Liver (tissue), 8 donors: ENCODE measurements at regions not wholly inside any gene's neighbourhood (a gene's known extent, or its start where the extent isn't known, plus 50 kb on each side); places are given as distances from the start of the nearest gene placed in this dataset.
A peak's percentile ranks its signal among the peaks of the same experiment; 100 is the strongest.

Source experiments
- DNase-seq: peaks from one replicate; pipeline ENCODE4 v3.0.0-alpha.2; 2017; ENCODE audit warnings: low spot score
- H3K27ac ChIP-seq, 2 donors: one replicate each; pipeline ENCODE4 v1.7.0; 2013; ENCODE audit warnings: inconsistent platforms in 2 of 2, low read length in 2 of 2, control low read depth in 1 of 2, low read depth in 1 of 2, mild to moderate bottlenecking in 1 of 2
- H3K27me3 ChIP-seq, 4 donors: one replicate each; pipeline versions ENCODE4 v1.6.1 to v1.7.0; 2013; ENCODE audit warnings: low read length in 3 of 4, inconsistent platforms in 1 of 4, mild to moderate bottlenecking in 1 of 4, moderate library complexity in 1 of 4; ENCODE audit not compliant: control insufficient read depth in 4 of 4, insufficient read depth in 4 of 4
- H3K36me3 ChIP-seq, 4 donors: one replicate each; pipeline versions ENCODE4 v1.6.1 to v1.7.0; 2013; ENCODE audit warnings: low read length in 3 of 4, mild to moderate bottlenecking in 3 of 4, low read depth in 1 of 4, moderate library complexity in 1 of 4; ENCODE audit not compliant: control insufficient read depth in 4 of 4, insufficient read depth in 3 of 4
- H3K4me1 ChIP-seq, 4 donors: one replicate each; pipeline versions ENCODE4 v1.6.1 to v1.7.0; 2013; ENCODE audit warnings: low read length in 3 of 4, mild to moderate bottlenecking in 3 of 4, moderate library complexity in 1 of 4; ENCODE audit not compliant: control insufficient read depth in 4 of 4, insufficient read depth in 4 of 4
- H3K4me3 ChIP-seq, 3 donors: one replicate each; pipeline versions ENCODE4 v1.6.1 to v1.7.0; 2013; ENCODE audit warnings: low read length in 3 of 3, control low read depth in 1 of 3, low read depth in 1 of 3, mild to moderate bottlenecking in 1 of 3
- H3K9ac ChIP-seq, 2 donors: one replicate each; pipeline ENCODE4 v1.7.0; 2013; ENCODE audit warnings: low read length in 2 of 2, mild to moderate bottlenecking in 2 of 2, moderate library complexity in 2 of 2, control low read depth in 1 of 2, low read depth in 1 of 2
- H3K9me3 ChIP-seq, 4 donors: one replicate each; pipeline versions ENCODE4 v1.6.1 to v1.7.0; 2013; ENCODE audit warnings: low read length in 3 of 4; ENCODE audit not compliant: control insufficient read depth in 4 of 4
- ATF3 ChIP-seq: IDR thresholded peaks from 2 replicates; pipeline ENCODE4 v1.6.1; 2016; ENCODE audit warnings: antibody characterized with exemption
- CTCF ChIP-seq: fragments of 150-350 bp; IDR thresholded peaks from 2 replicates; pipeline ENCODE4 v1.5.1; 2017; ENCODE audit warnings: improper control_type of control experiment, low read depth, low read length; ENCODE audit not compliant: missing input control
- FOXA1 ChIP-seq: IDR thresholded peaks from 2 replicates; pipeline ENCODE4 v1.6.1; 2016; ENCODE audit warnings: antibody characterized with exemption
- FOXA2 ChIP-seq: IDR thresholded peaks from 2 replicates; pipeline ENCODE4 v1.6.1; 2016; ENCODE audit warnings: antibody characterized with exemption
- HNF4A ChIP-seq, 2 donors: conservative IDR thresholded peaks; 2 replicates each; pipeline ENCODE4 v1.6.1; 2016; ENCODE audit warnings: antibody characterized with exemption in 2 of 2, mild to moderate bottlenecking in 2 of 2
- JUND ChIP-seq, 2 donors: IDR thresholded peaks; 2 replicates each; pipeline ENCODE4 v1.6.1; 2016; ENCODE audit warnings: antibody characterized with exemption in 2 of 2
- NR2F2 ChIP-seq: IDR thresholded peaks from 2 replicates; pipeline ENCODE4 v1.6.1; 2016; ENCODE audit warnings: antibody characterized with exemption
- RAD21 ChIP-seq, 2 donors: IDR thresholded peaks; 2 replicates each; pipeline ENCODE4 v1.6.1; 2016; ENCODE audit warnings: antibody characterized with exemption in 2 of 2, mild to moderate bottlenecking in 2 of 2
- REST ChIP-seq: IDR thresholded peaks from 2 replicates; pipeline ENCODE4 v1.6.1; 2016; ENCODE audit warnings: antibody characterized with exemption, mild to moderate bottlenecking
- RXRA ChIP-seq, 2 donors: IDR thresholded peaks; 2 replicates each; pipeline ENCODE4 v1.6.1; 2017 to 2018; ENCODE audit warnings: antibody characterized with exemption in 2 of 2, mild to moderate bottlenecking in 1 of 2
- SP1 ChIP-seq: IDR thresholded peaks from 2 replicates; pipeline ENCODE4 v1.6.1; 2018; ENCODE audit warnings: antibody characterized with exemption, mild to moderate bottlenecking
- TAF1 ChIP-seq: conservative IDR thresholded peaks from 2 replicates; pipeline ENCODE4 v1.6.1; 2016; ENCODE audit warnings: antibody characterized with exemption, mild to moderate bottlenecking
- YY1 ChIP-seq: IDR thresholded peaks from 2 replicates; pipeline ENCODE4 v1.6.1; 2016; ENCODE audit warnings: antibody characterized with exemption, mild to moderate bottlenecking
- ZBTB33 ChIP-seq: IDR thresholded peaks from 2 replicates; pipeline ENCODE4 v1.6.1; 2016; ENCODE audit warnings: antibody characterized with exemption
- WGBS: extraction: QIAGEN DNeasy Blood & Tissue Kit; methylation state at CpG from one replicate; pipeline ENCODE4 v1.1.7; 2013; 5-methylcytosine and 5-hydroxymethylcytosine counted together
- TF ChIP-seq, protein P1 (sequence below): IDR thresholded peaks from 2 replicates; pipeline ENCODE4 v1.6.1; 2016; ENCODE audit warnings: antibody characterized with exemption
- donor health status: healthy.
- donor health status: healthy.
- donor health status: healthy.
- donor health status: healthy.
- donor health status: healthy.

DNA sequence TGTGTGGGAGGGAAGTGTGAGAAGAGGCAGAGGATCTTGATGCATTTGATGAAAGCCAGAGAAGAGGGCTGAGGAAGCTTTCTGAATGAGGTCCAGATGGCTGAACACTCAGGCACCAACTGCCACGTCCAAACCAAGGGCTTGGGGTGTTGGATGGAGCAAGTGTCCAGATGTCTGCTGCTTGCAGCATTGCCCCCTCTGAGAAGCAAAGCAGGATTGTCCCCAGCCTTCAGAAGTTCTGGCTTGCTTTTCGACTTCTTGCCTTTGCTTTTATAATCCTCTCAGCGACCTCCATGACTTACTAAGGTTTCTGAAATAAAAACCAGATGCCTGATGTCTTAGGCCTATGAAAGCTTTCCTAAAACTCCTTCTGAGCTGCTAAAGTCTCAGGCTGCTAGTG lies 182.5 kb downstream of the HUNK start:
- 67% methylated on average over 3 of the region's 3 CpGs for WGBS
- no peaks in the 10 kb centered on the region for H3K4me1 ChIP-seq
- H3K4me3 ChIP-seq = no peak overlapping the region
- peaks cover 0 to 4% (median 1%) of the 10 kb centered on the region in 4 donors for H3K27me3 ChIP-seq
- H3K27ac ChIP-seq = no peak overlapping the region
- no peak for TF ChIP-seq NR2F2
- no peak for TF ChIP-seq RAD21 (IDR thresholded peaks at IDR 0.05)
- TF ChIP-seq SP1 = no peak
- TF ChIP-seq, protein P1, sequence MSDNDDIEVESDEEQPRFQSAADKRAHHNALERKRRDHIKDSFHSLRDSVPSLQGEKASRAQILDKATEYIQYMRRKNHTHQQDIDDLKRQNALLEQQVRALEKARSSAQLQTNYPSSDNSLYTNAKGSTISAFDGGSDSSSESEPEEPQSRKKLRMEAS = no peak
- no peak for TF ChIP-seq TAF1
- no peak for TF ChIP-seq ATF3
- no peak for TF ChIP-seq FOXA1
- no peak for TF ChIP-seq JUND (IDR thresholded peaks at IDR 0.05)
- no peak for TF ChIP-seq CTCF
- no peak for TF ChIP-seq REST
- TF ChIP-seq ZBTB33 = no peak
- no peak for TF ChIP-seq YY1
- no peak for TF ChIP-seq FOXA2
- no peak for TF ChIP-seq HNF4A (conservative IDR thresholded peaks at IDR 0.05)
- no peak for TF ChIP-seq RXRA (IDR thresholded peaks at IDR 0.05)
- H3K9me3 ChIP-seq = peaks cover 0 to 11% (median 4%) of the 10 kb centered on the region in 4 donors
- H3K9ac ChIP-seq = no peak overlapping the region
- H3K36me3 ChIP-seq = no peaks in the 10 kb centered on the region
- peak; percentile 16 for DNase-seq
